Liver (tissue), 8 donors: ENCODE measurements at regions not wholly inside any gene's neighbourhood (a gene's known extent, or its start where the extent isn't known, plus 50 kb on each side); places are given as distances from the start of the nearest gene placed in this dataset.

Experiments
- DNase-seq: peaks from one replicate; pipeline ENCODE4 v3.0.0-alpha.2; 2017; ENCODE audit warnings: low spot score
- H3K27ac ChIP-seq, 2 donors: one replicate each; pipeline ENCODE4 v1.7.0; 2013; ENCODE audit warnings: inconsistent platforms in 2 of 2, low read length in 2 of 2, control low read depth in 1 of 2, low read depth in 1 of 2, mild to moderate bottlenecking in 1 of 2
- H3K27me3 ChIP-seq, 4 donors: one replicate each; pipeline versions ENCODE4 v1.6.1 to v1.7.0; 2013; ENCODE audit warnings: low read length in 3 of 4, inconsistent platforms in 1 of 4, mild to moderate bottlenecking in 1 of 4, moderate library complexity in 1 of 4; ENCODE audit not compliant: control insufficient read depth in 4 of 4, insufficient read depth in 4 of 4
- H3K36me3 ChIP-seq, 4 donors: one replicate each; pipeline versions ENCODE4 v1.6.1 to v1.7.0; 2013; ENCODE audit warnings: low read length in 3 of 4, mild to moderate bottlenecking in 3 of 4, low read depth in 1 of 4, moderate library complexity in 1 of 4; ENCODE audit not compliant: control insufficient read depth in 4 of 4, insufficient read depth in 3 of 4
- H3K4me1 ChIP-seq, 4 donors: one replicate each; pipeline versions ENCODE4 v1.6.1 to v1.7.0; 2013; ENCODE audit warnings: low read length in 3 of 4, mild to moderate bottlenecking in 3 of 4, moderate library complexity in 1 of 4; ENCODE audit not compliant: control insufficient read depth in 4 of 4, insufficient read depth in 4 of 4
- H3K4me3 ChIP-seq, 3 donors: one replicate each; pipeline versions ENCODE4 v1.6.1 to v1.7.0; 2013; ENCODE audit warnings: low read length in 3 of 3, control low read depth in 1 of 3, low read depth in 1 of 3, mild to moderate bottlenecking in 1 of 3
- H3K9ac ChIP-seq, 2 donors: one replicate each; pipeline ENCODE4 v1.7.0; 2013; ENCODE audit warnings: low read length in 2 of 2, mild to moderate bottlenecking in 2 of 2, moderate library complexity in 2 of 2, control low read depth in 1 of 2, low read depth in 1 of 2
- H3K9me3 ChIP-seq, 4 donors: one replicate each; pipeline versions ENCODE4 v1.6.1 to v1.7.0; 2013; ENCODE audit warnings: low read length in 3 of 4; ENCODE audit not compliant: control insufficient read depth in 4 of 4
- ATF3 ChIP-seq: IDR thresholded peaks from 2 replicates; pipeline ENCODE4 v1.6.1; 2016; ENCODE audit warnings: antibody characterized with exemption
- EGR1 ChIP-seq, 2 donors: IDR thresholded peaks; 2 replicates each; pipeline ENCODE4 v1.6.1; 2016 to 2018; ENCODE audit warnings: antibody characterized with exemption in 2 of 2, low read depth in 2 of 2
- FOXA1 ChIP-seq: IDR thresholded peaks from 2 replicates; pipeline ENCODE4 v1.6.1; 2016; ENCODE audit warnings: antibody characterized with exemption
- FOXA2 ChIP-seq: IDR thresholded peaks from 2 replicates; pipeline ENCODE4 v1.6.1; 2016; ENCODE audit warnings: antibody characterized with exemption
- GABPA ChIP-seq, 2 donors: IDR thresholded peaks in 1 of 2; conservative IDR thresholded peaks in 1 of 2; 2 replicates each; pipeline ENCODE4 v1.6.1; 2016; ENCODE audit warnings: antibody characterized with exemption in 2 of 2, mild to moderate bottlenecking in 1 of 2, moderate library complexity in 1 of 2
- HNF4A ChIP-seq, 2 donors: conservative IDR thresholded peaks; 2 replicates each; pipeline ENCODE4 v1.6.1; 2016; ENCODE audit warnings: antibody characterized with exemption in 2 of 2, mild to moderate bottlenecking in 2 of 2
- HNF4G ChIP-seq: IDR thresholded peaks from 2 replicates; pipeline ENCODE4 v1.6.1; 2016; ENCODE audit warnings: antibody characterized with exemption
- JUND ChIP-seq, 2 donors: IDR thresholded peaks; 2 replicates each; pipeline ENCODE4 v1.6.1; 2016; ENCODE audit warnings: antibody characterized with exemption in 2 of 2
- NR2F2 ChIP-seq: IDR thresholded peaks from 2 replicates; pipeline ENCODE4 v1.6.1; 2016; ENCODE audit warnings: antibody characterized with exemption
- RAD21 ChIP-seq, 2 donors: IDR thresholded peaks; 2 replicates each; pipeline ENCODE4 v1.6.1; 2016; ENCODE audit warnings: antibody characterized with exemption in 2 of 2, mild to moderate bottlenecking in 2 of 2
- RXRA ChIP-seq, 2 donors: IDR thresholded peaks; 2 replicates each; pipeline ENCODE4 v1.6.1; 2017 to 2018; ENCODE audit warnings: antibody characterized with exemption in 2 of 2, mild to moderate bottlenecking in 1 of 2
- SP1 ChIP-seq: IDR thresholded peaks from 2 replicates; pipeline ENCODE4 v1.6.1; 2018; ENCODE audit warnings: antibody characterized with exemption, mild to moderate bottlenecking
- TAF1 ChIP-seq: conservative IDR thresholded peaks from 2 replicates; pipeline ENCODE4 v1.6.1; 2016; ENCODE audit warnings: antibody characterized with exemption, mild to moderate bottlenecking
- YY1 ChIP-seq: IDR thresholded peaks from 2 replicates; pipeline ENCODE4 v1.6.1; 2016; ENCODE audit warnings: antibody characterized with exemption, mild to moderate bottlenecking
- WGBS: extraction: QIAGEN DNeasy Blood & Tissue Kit; methylation state at CpG from one replicate; pipeline ENCODE4 v1.1.7; 2013; 5-methylcytosine and 5-hydroxymethylcytosine counted together
- TF ChIP-seq, protein P1 (sequence below): IDR thresholded peaks from 2 replicates; pipeline ENCODE4 v1.6.1; 2016; ENCODE audit warnings: antibody characterized with exemption
- TF ChIP-seq, protein P2 (sequence below): IDR thresholded peaks from 2 replicates; pipeline ENCODE4 v1.6.1; 2016; ENCODE audit warnings: antibody characterized with exemption
- TF ChIP-seq, protein P3 (sequence below): fragments of 150-350 bp; IDR thresholded peaks from 2 replicates; pipeline ENCODE4 v1.5.1; 2017; ENCODE audit warnings: improper control_type of control experiment, low read depth, low read length; ENCODE audit not compliant: missing input control
- TF ChIP-seq, protein P4 (sequence below): IDR thresholded peaks from 2 replicates; pipeline ENCODE4 v1.6.1; 2016; ENCODE audit warnings: antibody characterized with exemption, mild to moderate bottlenecking
- donor health status: healthy.
- donor health status: healthy.
- donor health status: healthy.
- donor health status: healthy.
- donor health status: healthy.

GRCh38 chr7:83270407-83270806 lies 107.7 kb upstream of the PCLO start:
- no peak for DNase-seq

More at GRCh38 chr7:83270407-83270806, 107.7 kb upstream of the PCLO start:
- H3K9ac ChIP-seq: no peak overlapping the region
- TF ChIP-seq FOXA1 (no peak), FOXA2 (no peak), HNF4G (no peak), EGR1 (IDR thresholded peaks at IDR 0.05; ENCODE audit: low read depth in 2 of 2) (no peak), ATF3 (no peak), HNF4A (conservative IDR thresholded peaks at IDR 0.05) (no peak), NR2F2 (no peak), SP1 (no peak), YY1 (no peak), JUND (IDR thresholded peaks at IDR 0.05) (no peak), RXRA (IDR thresholded peaks at IDR 0.05) (no peak), GABPA (IDR thresholded peaks at IDR 0.05 in 1 of 2, conservative IDR thresholded peaks at IDR 0.05 in 1 of 2) (no peak), RAD21 (IDR thresholded peaks at IDR 0.05) (no peak), TAF1 (no peak)
- TF ChIP-seq, protein P1, sequence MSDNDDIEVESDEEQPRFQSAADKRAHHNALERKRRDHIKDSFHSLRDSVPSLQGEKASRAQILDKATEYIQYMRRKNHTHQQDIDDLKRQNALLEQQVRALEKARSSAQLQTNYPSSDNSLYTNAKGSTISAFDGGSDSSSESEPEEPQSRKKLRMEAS: no peak
- TF ChIP-seq, protein P2, sequence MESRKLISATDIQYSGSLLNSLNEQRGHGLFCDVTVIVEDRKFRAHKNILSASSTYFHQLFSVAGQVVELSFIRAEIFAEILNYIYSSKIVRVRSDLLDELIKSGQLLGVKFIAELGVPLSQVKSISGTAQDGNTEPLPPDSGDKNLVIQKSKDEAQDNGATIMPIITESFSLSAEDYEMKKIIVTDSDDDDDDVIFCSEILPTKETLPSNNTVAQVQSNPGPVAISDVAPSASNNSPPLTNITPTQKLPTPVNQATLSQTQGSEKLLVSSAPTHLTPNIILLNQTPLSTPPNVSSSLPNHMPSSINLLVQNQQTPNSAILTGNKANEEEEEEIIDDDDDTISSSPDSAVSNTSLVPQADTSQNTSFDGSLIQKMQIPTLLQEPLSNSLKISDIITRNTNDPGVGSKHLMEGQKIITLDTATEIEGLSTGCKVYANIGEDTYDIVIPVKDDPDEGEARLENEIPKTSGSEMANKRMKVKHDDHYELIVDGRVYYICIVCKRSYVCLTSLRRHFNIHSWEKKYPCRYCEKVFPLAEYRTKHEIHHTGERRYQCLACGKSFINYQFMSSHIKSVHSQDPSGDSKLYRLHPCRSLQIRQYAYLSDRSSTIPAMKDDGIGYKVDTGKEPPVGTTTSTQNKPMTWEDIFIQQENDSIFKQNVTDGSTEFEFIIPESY: no peak
- TF ChIP-seq, protein P3, sequence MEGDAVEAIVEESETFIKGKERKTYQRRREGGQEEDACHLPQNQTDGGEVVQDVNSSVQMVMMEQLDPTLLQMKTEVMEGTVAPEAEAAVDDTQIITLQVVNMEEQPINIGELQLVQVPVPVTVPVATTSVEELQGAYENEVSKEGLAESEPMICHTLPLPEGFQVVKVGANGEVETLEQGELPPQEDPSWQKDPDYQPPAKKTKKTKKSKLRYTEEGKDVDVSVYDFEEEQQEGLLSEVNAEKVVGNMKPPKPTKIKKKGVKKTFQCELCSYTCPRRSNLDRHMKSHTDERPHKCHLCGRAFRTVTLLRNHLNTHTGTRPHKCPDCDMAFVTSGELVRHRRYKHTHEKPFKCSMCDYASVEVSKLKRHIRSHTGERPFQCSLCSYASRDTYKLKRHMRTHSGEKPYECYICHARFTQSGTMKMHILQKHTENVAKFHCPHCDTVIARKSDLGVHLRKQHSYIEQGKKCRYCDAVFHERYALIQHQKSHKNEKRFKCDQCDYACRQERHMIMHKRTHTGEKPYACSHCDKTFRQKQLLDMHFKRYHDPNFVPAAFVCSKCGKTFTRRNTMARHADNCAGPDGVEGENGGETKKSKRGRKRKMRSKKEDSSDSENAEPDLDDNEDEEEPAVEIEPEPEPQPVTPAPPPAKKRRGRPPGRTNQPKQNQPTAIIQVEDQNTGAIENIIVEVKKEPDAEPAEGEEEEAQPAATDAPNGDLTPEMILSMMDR: no peak
- TF ChIP-seq, protein P4, sequence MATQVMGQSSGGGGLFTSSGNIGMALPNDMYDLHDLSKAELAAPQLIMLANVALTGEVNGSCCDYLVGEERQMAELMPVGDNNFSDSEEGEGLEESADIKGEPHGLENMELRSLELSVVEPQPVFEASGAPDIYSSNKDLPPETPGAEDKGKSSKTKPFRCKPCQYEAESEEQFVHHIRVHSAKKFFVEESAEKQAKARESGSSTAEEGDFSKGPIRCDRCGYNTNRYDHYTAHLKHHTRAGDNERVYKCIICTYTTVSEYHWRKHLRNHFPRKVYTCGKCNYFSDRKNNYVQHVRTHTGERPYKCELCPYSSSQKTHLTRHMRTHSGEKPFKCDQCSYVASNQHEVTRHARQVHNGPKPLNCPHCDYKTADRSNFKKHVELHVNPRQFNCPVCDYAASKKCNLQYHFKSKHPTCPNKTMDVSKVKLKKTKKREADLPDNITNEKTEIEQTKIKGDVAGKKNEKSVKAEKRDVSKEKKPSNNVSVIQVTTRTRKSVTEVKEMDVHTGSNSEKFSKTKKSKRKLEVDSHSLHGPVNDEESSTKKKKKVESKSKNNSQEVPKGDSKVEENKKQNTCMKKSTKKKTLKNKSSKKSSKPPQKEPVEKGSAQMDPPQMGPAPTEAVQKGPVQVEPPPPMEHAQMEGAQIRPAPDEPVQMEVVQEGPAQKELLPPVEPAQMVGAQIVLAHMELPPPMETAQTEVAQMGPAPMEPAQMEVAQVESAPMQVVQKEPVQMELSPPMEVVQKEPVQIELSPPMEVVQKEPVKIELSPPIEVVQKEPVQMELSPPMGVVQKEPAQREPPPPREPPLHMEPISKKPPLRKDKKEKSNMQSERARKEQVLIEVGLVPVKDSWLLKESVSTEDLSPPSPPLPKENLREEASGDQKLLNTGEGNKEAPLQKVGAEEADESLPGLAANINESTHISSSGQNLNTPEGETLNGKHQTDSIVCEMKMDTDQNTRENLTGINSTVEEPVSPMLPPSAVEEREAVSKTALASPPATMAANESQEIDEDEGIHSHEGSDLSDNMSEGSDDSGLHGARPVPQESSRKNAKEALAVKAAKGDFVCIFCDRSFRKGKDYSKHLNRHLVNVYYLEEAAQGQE: no peak
- no peak overlapping the region for H3K4me3 ChIP-seq
- H3K4me1 ChIP-seq: no peaks in the 10 kb centered on the region
- H3K27me3 ChIP-seq: no peaks in the 10 kb centered on the region
- 54% methylated on average over 3 of the region's 3 CpGs for WGBS
- no peaks in the 10 kb centered on the region for H3K36me3 ChIP-seq
- no peak overlapping the region for H3K27ac ChIP-seq
- no peaks in the 10 kb centered on the region for H3K9me3 ChIP-seq
